Psoas muscle (tissue), 7 donors: ENCODE measurements at regions not wholly inside any gene's neighbourhood (a gene's known extent, or its start where the extent isn't known, plus 50 kb on each side); places are given as distances from the start of the nearest gene placed in this dataset.

Experiments
- ATAC-seq, 4 donors: fragments of 200-7000 bp; cut with Tn5 transposase; one replicate each; pipeline ENCODE4 v1.9.1; 2020; ENCODE audit warnings: moderate library complexity in 3 of 4, mild to moderate bottlenecking in 2 of 4
- DNase-seq, 2 donors: peaks; one replicate each; pipeline ENCODE4 v3.0.0-alpha.2; 2020
- H3K27ac ChIP-seq: fragments of 200-600 bp; one replicate; pipeline ENCODE4 v1.8.0; 2022
- H3K27me3 ChIP-seq, 3 donors: fragments of 200-600 bp in 1 of 3; one replicate each; pipeline versions ENCODE4 v1.6.1 to v1.8.0; 2013 to 2022; ENCODE audit warnings: low read length in 2 of 3, mild to moderate bottlenecking in 2 of 3, moderate library complexity in 1 of 3; ENCODE audit not compliant: insufficient read depth in 3 of 3
- H3K36me3 ChIP-seq, 2 donors: fragments of 200-600 bp in 1 of 2; one replicate each; pipeline versions ENCODE4 v1.6.1 to v1.8.0; 2013 to 2022; ENCODE audit warnings: low read depth in 1 of 2, mild to moderate bottlenecking in 1 of 2, moderate library complexity in 1 of 2; ENCODE audit not compliant: insufficient read depth in 1 of 2
- H3K4me1 ChIP-seq: fragments of 200-600 bp; one replicate; pipeline ENCODE4 v1.8.0; 2022
- H3K4me3 ChIP-seq: fragments of 200-600 bp; one replicate; pipeline ENCODE4 v1.8.0; 2022; ENCODE audit warnings: mild to moderate bottlenecking
- H3K9me3 ChIP-seq: fragments of 200-600 bp; one replicate; pipeline ENCODE4 v1.8.0; 2022
- CTCF ChIP-seq: fragments of 200-600 bp; IDR thresholded peaks from one replicate; pipeline ENCODE4 v1.8.0; 2022; ENCODE audit warnings: antibody characterized with exemption
- WGBS, 3 donors: extraction: QIAGEN DNeasy Blood & Tissue Kit; methylation state at CpG; one replicate each; pipeline versions ENCODE4 v1.1.6 to v1.1.7; 2013; 5-methylcytosine and 5-hydroxymethylcytosine counted together
- intact Hi-C, 2 donors: fragments of 100-400 bp; cut with DNase I; formaldehyde crosslinking; loops; one replicate each; pipeline versions ENCODE4 v1.11.0 to v1.14.2; 2022
- donor health status: healthy with polysubstance abuse.
- donor health status: DM: no; HTN: no; CAD: no; lungs with moderate emphysema.
- donor health status: Bipolar disorder and iron deficiency.
- donor health status: healthy.
- donor health status: DM: yes; HTN: yes; CAD: no.
- donor health status: DM: no; HTN: no; CAD: no.
- donor health status: DM: yes; HTN: yes; CAD: no.

- intact Hi-C loops, result no loop called here
- DNase-seq (no peak), ATAC-seq (no peak)
- H3K27me3 ChIP-seq, result no peaks in the 10 kb centered on the region
- TF ChIP-seq CTCF, result no peak
- WGBS, 3 donors, result 74 to 88% (median 76%) methylated on average over 2 of the region's 2 CpGs
- H3K4me3 ChIP-seq, result no peak overlapping the region
- no peaks in the 10 kb centered on the region for H3K4me1 ChIP-seq
- H3K27ac ChIP-seq, result no peak overlapping the region
- no peaks in the 10 kb centered on the region for H3K36me3 ChIP-seq
- no peaks in the 10 kb centered on the region for H3K9me3 ChIP-seq
Observed at GRCh38 chr6:12527339-12527738, 189.2 kb upstream of the PHACTR1 start.

- no peaks in the 10 kb centered on the region for H3K9me3 ChIP-seq
- DNase-seq (no peak), ATAC-seq (no peak)
- H3K4me3 ChIP-seq, result no peak overlapping the region
- no peak overlapping the region for H3K27ac ChIP-seq
- no peaks in the 10 kb centered on the region for H3K36me3 ChIP-seq
- no peaks in the 10 kb centered on the region for H3K27me3 ChIP-seq
- WGBS, 3 donors, result 35 to 43% (median 41%) methylated on average over 5 of the region's 5 CpGs
- intact Hi-C loops, result no loop called here
- H3K4me1 ChIP-seq, result no peaks in the 10 kb centered on the region
- no peak for TF ChIP-seq CTCF
Observed at GRCh38 chr6:12528136-12528535, 188.4 kb upstream of the PHACTR1 start.

GRCh38 chr6:12528581-12529363 is 187.8 kb upstream of the PHACTR1 start:
- DNase-seq, result no peak
- no peaks in the 10 kb centered on the region for H3K9me3 ChIP-seq
- H3K27ac ChIP-seq, result no peak overlapping the region
- no peaks in the 10 kb centered on the region for H3K36me3 ChIP-seq
- H3K4me3 ChIP-seq, result no peak overlapping the region
- no peaks in the 10 kb centered on the region for H3K27me3 ChIP-seq
- H3K4me1 ChIP-seq, result no peaks in the 10 kb centered on the region
- intact Hi-C loops, result no loop called here
- 24 to 38% (median 35%) methylated on average over 8 of the region's 8 CpGs for WGBS, 3 donors
- TF ChIP-seq CTCF, result no peak
- no peak for ATAC-seq

- Histone ChIP-seq H3K4me3 (no peak overlapping the region), H3K27ac (no peak overlapping the region), H3K9me3 (no peaks in the 10 kb centered on the region), H3K36me3 (no peaks in the 10 kb centered on the region), H3K4me1 (no peaks in the 10 kb centered on the region), H3K27me3 (no peaks in the 10 kb centered on the region)
- intact Hi-C loops, result no loop called here
- 54 to 66% (median 57%) methylated on average over 9 of the region's 9 CpGs for WGBS, 3 donors
- ATAC-seq, result no peak
- no peak for TF ChIP-seq CTCF
- no peak for DNase-seq
Observed at GRCh38 chr6:12529364-12530019, 187.1 kb upstream of the PHACTR1 start.
